Caco-2 (cell line): ENCODE measurements at regions not wholly inside any gene's neighbourhood (a gene's known extent, or its start where the extent isn't known, plus 50 kb on each side); places are given as distances from the start of the nearest gene placed in this dataset.

Experiments used
- BruUV-seq: library from RNA; stranded (reverse); fragments of 400-500 nt; replicated peaks from 2 replicates; lab custom pipeline; 2021; lab: Mats Ljungman, UMichigan
- CTCF ChIA-PET: fragments of 300-600 bp; sonication (Branson Sonifier 250); formaldehyde crosslinking; loops from one replicate; lab custom pipeline; 2022; ENCODE audit warnings: antibody characterized with exemption; lab: Charles Lee
- POLR2A ChIA-PET: fragments of 300-600 bp; sonication (Branson Sonifier 250); formaldehyde crosslinking; loops from one replicate; lab custom pipeline; 2022; ENCODE audit warnings: antibody characterized with exemption; lab: Charles Lee
- DNase-seq, 2 experiments: peaks; one replicate each; pipeline versions ENCODE4 v3.0.0 to v3.0.0-alpha.2; 2020 to 2022
- H3K27me3 ChIP-seq: replicated peaks from 2 replicates; pipeline ENCODE4 v1.6.0; 2011; ENCODE audit warnings: low read length; ENCODE audit not compliant: control insufficient read depth, insufficient read depth
- H3K36me3 ChIP-seq: 2 replicates; pipeline ENCODE4 v1.5.1; 2011; ENCODE audit warnings: low read length; ENCODE audit not compliant: control insufficient read depth, insufficient read depth
- H3K4me1 ChIP-seq: fragments of 250-450 bp; sonication (Bioruptor Pico); 2 replicates; pipeline ENCODE4 v1.5.1; 2020; ENCODE audit warnings: mild to moderate bottlenecking
- H3K4me3 ChIP-seq: 2 replicates; pipeline ENCODE4 v1.5.1; 2011; ENCODE audit warnings: low read depth, mild to moderate bottlenecking, control low read depth, low read length
- H3K9me3 ChIP-seq: fragments of 250-450 bp; sonication (Bioruptor Pico); 2 replicates; pipeline ENCODE4 v1.5.1; 2020; ENCODE audit warnings: mild to moderate bottlenecking, moderate library complexity
- H3K27ac Mint-ChIP-seq: one replicate; pipeline ENCODE4 v1.8.0; 2022; ENCODE audit warnings: mixed read lengths; ENCODE audit not compliant: unreplicated experiment
- H3K27me3 Mint-ChIP-seq: one replicate; pipeline ENCODE4 v1.8.0; 2022; ENCODE audit warnings: mixed read lengths; ENCODE audit not compliant: insufficient read depth, unreplicated experiment
- H3K36me3 Mint-ChIP-seq: one replicate; pipeline ENCODE4 v1.8.0; 2022; ENCODE audit warnings: mild to moderate bottlenecking, mixed read lengths; ENCODE audit not compliant: insufficient read depth, unreplicated experiment
- H3K4me1 Mint-ChIP-seq: one replicate; pipeline ENCODE4 v1.8.0; 2022; ENCODE audit warnings: low read depth, mixed read lengths; ENCODE audit not compliant: unreplicated experiment
- H3K4me3 Mint-ChIP-seq: one replicate; pipeline ENCODE4 v1.8.0; 2022; ENCODE audit warnings: mild to moderate bottlenecking, moderate library complexity, mixed read lengths; ENCODE audit not compliant: unreplicated experiment
- H3K9me3 Mint-ChIP-seq: one replicate; pipeline ENCODE4 v1.8.0; 2022; ENCODE audit warnings: mixed read lengths; ENCODE audit not compliant: unreplicated experiment
- CTCF ChIP-seq, 2 experiments: fragments of 200-600 bp in 1 of 2; IDR thresholded peaks; 1 replicate in 1 of 2; 2 replicates in 1 of 2; pipeline versions ENCODE4 v1.5.1 to v1.8.0; 2011 to 2022; ENCODE audit warnings: antibody characterized with exemption in 1 of 2, control low read depth in 1 of 2, inconsistent platforms in 1 of 2, low read depth in 1 of 2, low read length in 1 of 2, mild to moderate bottlenecking in 1 of 2, moderate library complexity in 1 of 2; ENCODE audit not compliant: insufficient read depth in 1 of 2, severe bottlenecking in 1 of 2, unreplicated experiment in 1 of 2
- intact Hi-C: fragments of 100-400 bp; cut with micrococcal nuclease; formaldehyde crosslinking; loops from one replicate; pipeline ENCODE4 v1.10.0; 2022; ENCODE audit not compliant: unreplicated experiment

DNA sequence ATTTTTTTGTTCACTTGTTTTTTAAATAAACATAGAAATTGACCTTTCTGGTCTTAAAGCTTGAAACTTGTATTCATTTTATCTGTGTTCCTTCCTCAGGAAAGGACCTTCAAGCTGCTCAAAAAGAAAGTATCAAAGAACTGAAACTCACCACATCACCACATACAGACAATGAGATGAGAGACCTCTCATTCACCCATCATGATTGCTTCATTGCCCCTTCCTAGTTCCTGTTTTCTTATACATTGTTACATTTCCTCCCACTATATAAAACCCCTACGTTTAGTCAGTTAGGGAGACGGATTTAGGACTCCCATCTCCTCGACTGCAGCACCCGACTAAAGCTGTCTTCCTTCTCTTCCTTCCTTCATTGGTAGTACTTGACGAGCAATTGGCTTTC lies 180.5 kb upstream of the OPRM1 start:
- Mint-ChIP-seq H3K27me3 (peaks cover 5% of the 10 kb centered on the region), H3K9me3 (no peaks in the 10 kb centered on the region), H3K4me3 (no peak overlapping the region), H3K4me1 (no peaks in the 10 kb centered on the region), H3K36me3 (no peaks in the 10 kb centered on the region), H3K27ac (no peak overlapping the region)
- H3K36me3 ChIP-seq, result no peaks in the 10 kb centered on the region
- H3K4me1 ChIP-seq, result no peaks in the 10 kb centered on the region
- POLR2A ChIA-PET, result no interaction called here
- H3K4me3 ChIP-seq, result no peak overlapping the region
- intact Hi-C loops, result no loop called here
- no TSS peak for BruUV-seq
- no peaks in the 10 kb centered on the region for H3K9me3 ChIP-seq
- DNase-seq, result no peak
- no peaks in the 10 kb centered on the region for H3K27me3 ChIP-seq
- CTCF ChIA-PET, result no interaction called here
- TF ChIP-seq CTCF (IDR thresholded peaks at IDR 0.05; ENCODE audit: insufficient read depth in 1 of 2, low read depth in 1 of 2, low read length in 1 of 2, severe bottlenecking in 1 of 2, unreplicated experiment in 1 of 2), result no peak

DNA sequence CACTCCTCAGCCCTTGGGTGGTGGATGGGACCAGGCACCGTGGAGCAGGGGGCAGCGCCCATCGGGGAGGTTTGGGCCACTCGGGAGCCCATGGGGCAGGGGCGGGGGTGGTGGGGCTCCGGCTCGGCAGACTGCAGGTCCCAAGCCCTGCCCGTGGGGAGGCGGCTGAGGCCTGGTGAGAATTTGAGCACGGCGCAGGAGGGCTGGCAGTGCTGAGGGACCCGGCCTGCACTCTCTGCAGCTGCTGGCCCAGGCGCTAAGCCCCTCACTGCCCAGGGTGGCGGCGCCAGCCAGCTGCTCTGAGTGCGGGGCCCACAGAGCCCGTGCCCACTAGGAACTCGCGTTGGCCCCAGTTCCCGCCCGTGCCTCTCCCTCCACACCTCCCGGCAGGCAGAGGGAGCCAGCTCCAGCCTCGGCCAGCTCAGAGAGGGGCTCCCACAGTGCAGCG lies 182.1 kb upstream of the OPRM1 start:
- CTCF ChIA-PET, result no interaction called here
- no peak overlapping the region for H3K4me3 ChIP-seq
- intact Hi-C loops, result no loop called here
- H3K27me3 Mint-ChIP-seq, result no peaks in the 10 kb centered on the region
- no peaks in the 10 kb centered on the region for H3K36me3 Mint-ChIP-seq
- H3K9me3 Mint-ChIP-seq, result no peaks in the 10 kb centered on the region
- H3K4me3 Mint-ChIP-seq, result no peak overlapping the region
- H3K4me1 ChIP-seq, result no peaks in the 10 kb centered on the region
- H3K27me3 ChIP-seq, result no peaks in the 10 kb centered on the region
- no peak for TF ChIP-seq CTCF (IDR thresholded peaks at IDR 0.05; ENCODE audit: insufficient read depth in 1 of 2, low read depth in 1 of 2, low read length in 1 of 2, severe bottlenecking in 1 of 2, unreplicated experiment in 1 of 2)
- no TSS peak for BruUV-seq
- POLR2A ChIA-PET, result no interaction called here
- no peak overlapping the region for H3K27ac Mint-ChIP-seq
- H3K36me3 ChIP-seq, result no peaks in the 10 kb centered on the region
- H3K9me3 ChIP-seq, result no peaks in the 10 kb centered on the region
- H3K4me1 Mint-ChIP-seq, result no peaks in the 10 kb centered on the region
- DNase-seq, result no peak

- intact Hi-C loops, result no loop called here
- no peak for TF ChIP-seq CTCF (IDR thresholded peaks at IDR 0.05; ENCODE audit: insufficient read depth in 1 of 2, low read depth in 1 of 2, low read length in 1 of 2, severe bottlenecking in 1 of 2, unreplicated experiment in 1 of 2)
- Mint-ChIP-seq H3K4me3 (no peak overlapping the region), H3K4me1 (no peaks in the 10 kb centered on the region), H3K9me3 (no peaks in the 10 kb centered on the region), H3K36me3 (no peaks in the 10 kb centered on the region), H3K27ac (no peak overlapping the region), H3K27me3 (no peaks in the 10 kb centered on the region)
- DNase-seq, result no peak
- H3K27me3 ChIP-seq, result no peaks in the 10 kb centered on the region
- H3K4me1 ChIP-seq, result no peaks in the 10 kb centered on the region
- no peaks in the 10 kb centered on the region for H3K9me3 ChIP-seq
- no peak overlapping the region for H3K4me3 ChIP-seq
- CTCF ChIA-PET, result no interaction called here
- POLR2A ChIA-PET, result no interaction called here
- BruUV-seq, result no TSS peak
- H3K36me3 ChIP-seq, result no peaks in the 10 kb centered on the region
Observed at GRCh38 chr6:153852481-153852880, 186.6 kb upstream of the OPRM1 start.
